ENCODE measurements at regions not wholly inside any gene's neighbourhood (a gene's known extent, or its start where the extent isn't known, plus 50 kb on each side); places are given as distances from the start of the nearest gene placed in this dataset.

- Histone ChIP-seq H2AFZ (ENCODE audit: low read length) (no peak overlapping the region), H3K4me2 (ENCODE audit: low read depth, low read length, poor library complexity, severe bottlenecking) (no peak overlapping the region), H4K20me1 (ENCODE audit: insufficient read depth, low read depth, low read length) (no peaks in the 10 kb centered on the region), H3K36me3 (ENCODE audit: insufficient read depth, low read length) (no peaks in the 10 kb centered on the region), H3K4me3 (ENCODE audit: low read length) (no peak overlapping the region), H3K4me1 (ENCODE audit: low read length) (no peaks in the 10 kb centered on the region), H3K9me2 (replicated peaks; ENCODE audit: insufficient read depth, low read length) (no peaks in the 10 kb centered on the region), H3K27me3 (ENCODE audit: low read length) (no peaks in the 10 kb centered on the region), H3K79me2 (ENCODE audit: low read length) (no peaks in the 10 kb centered on the region), H3K9me3 (ENCODE audit: low read length) (no peaks in the 10 kb centered on the region), H3K9ac (ENCODE audit: low read length) (no peak overlapping the region), H3K27ac (ENCODE audit: low read length) (no peak overlapping the region)
- no peak for DNase-seq
These were observed 53.8 kb downstream of the COX7C start for GRCh38 chr5:86671536-86671935.

GRCh38 chr5:86674069-86674468, 56.3 kb downstream of the COX7C start:
- H4K20me1 ChIP-seq (ENCODE audit: insufficient read depth, low read depth, low read length), result no peaks in the 10 kb centered on the region
- no peaks in the 10 kb centered on the region for H3K4me1 ChIP-seq (ENCODE audit: low read length)
- no peak overlapping the region for H3K9ac ChIP-seq (ENCODE audit: low read length)
- no peaks in the 10 kb centered on the region for H3K27me3 ChIP-seq (ENCODE audit: low read length)
- no peak overlapping the region for H3K4me3 ChIP-seq (ENCODE audit: low read length)
- no peaks in the 10 kb centered on the region for H3K36me3 ChIP-seq (ENCODE audit: insufficient read depth, low read length)
- H3K4me2 ChIP-seq (ENCODE audit: low read depth, low read length, poor library complexity, severe bottlenecking), result no peak overlapping the region
- H3K9me3 ChIP-seq (ENCODE audit: low read length), result no peaks in the 10 kb centered on the region
- no peak overlapping the region for H2AFZ ChIP-seq (ENCODE audit: low read length)
- H3K9me2 ChIP-seq (replicated peaks; ENCODE audit: insufficient read depth, low read length), result no peaks in the 10 kb centered on the region
- no peak overlapping the region for H3K27ac ChIP-seq (ENCODE audit: low read length)
- no peak for DNase-seq
- H3K79me2 ChIP-seq (ENCODE audit: low read length), result no peaks in the 10 kb centered on the region

GRCh38 chr5:86675311-86675710, 57.6 kb downstream of the COX7C start:
- no peaks in the 10 kb centered on the region for H3K9me2 ChIP-seq (replicated peaks; ENCODE audit: insufficient read depth, low read length)
- H3K36me3 ChIP-seq (ENCODE audit: insufficient read depth, low read length), result no peaks in the 10 kb centered on the region
- DNase-seq, result no peak
- no peaks in the 10 kb centered on the region for H3K27me3 ChIP-seq (ENCODE audit: low read length)
- no peak overlapping the region for H3K27ac ChIP-seq (ENCODE audit: low read length)
- no peak overlapping the region for H3K4me2 ChIP-seq (ENCODE audit: low read depth, low read length, poor library complexity, severe bottlenecking)
- H4K20me1 ChIP-seq (ENCODE audit: insufficient read depth, low read depth, low read length), result no peaks in the 10 kb centered on the region
- no peak overlapping the region for H2AFZ ChIP-seq (ENCODE audit: low read length)
- H3K4me3 ChIP-seq (ENCODE audit: low read length), result no peak overlapping the region
- H3K9ac ChIP-seq (ENCODE audit: low read length), result no peak overlapping the region
- no peaks in the 10 kb centered on the region for H3K79me2 ChIP-seq (ENCODE audit: low read length)
- no peaks in the 10 kb centered on the region for H3K9me3 ChIP-seq (ENCODE audit: low read length)
- no peaks in the 10 kb centered on the region for H3K4me1 ChIP-seq (ENCODE audit: low read length)

GRCh38 chr5:86679529-86679928, 61.8 kb downstream of the COX7C start:
- DNase-seq, result peak; percentile 59
- no peak overlapping the region for H3K4me3 ChIP-seq (ENCODE audit: low read length)

GRCh38 chr5:86679949-86680348, 62.2 kb downstream of the COX7C start:
- Histone ChIP-seq H3K4me2 (ENCODE audit: low read depth, low read length, poor library complexity, severe bottlenecking) (no peak overlapping the region), H3K9ac (ENCODE audit: low read length) (no peak overlapping the region), H3K9me3 (ENCODE audit: low read length) (no peaks in the 10 kb centered on the region), H4K20me1 (ENCODE audit: insufficient read depth, low read depth, low read length) (no peaks in the 10 kb centered on the region), H3K27me3 (ENCODE audit: low read length) (no peaks in the 10 kb centered on the region), H3K36me3 (ENCODE audit: insufficient read depth, low read length) (no peaks in the 10 kb centered on the region), H3K27ac (ENCODE audit: low read length) (no peak overlapping the region), H3K9me2 (replicated peaks; ENCODE audit: insufficient read depth, low read length) (no peaks in the 10 kb centered on the region), H3K4me3 (ENCODE audit: low read length) (no peak overlapping the region), H3K79me2 (ENCODE audit: low read length) (no peaks in the 10 kb centered on the region), H2AFZ (ENCODE audit: low read length) (no peak overlapping the region), H3K4me1 (ENCODE audit: low read length) (no peaks in the 10 kb centered on the region)
- DNase-seq, result no peak

More at GRCh38 chr5:86679529-86679928, 61.8 kb downstream of the COX7C start:
- no peaks in the 10 kb centered on the region for H4K20me1 ChIP-seq (ENCODE audit: insufficient read depth, low read depth, low read length)
- no peaks in the 10 kb centered on the region for H3K79me2 ChIP-seq (ENCODE audit: low read length)
- H3K4me2 ChIP-seq (ENCODE audit: low read depth, low read length, poor library complexity, severe bottlenecking), result no peak overlapping the region
- H3K27me3 ChIP-seq (ENCODE audit: low read length), result no peaks in the 10 kb centered on the region
- H3K9ac ChIP-seq (ENCODE audit: low read length), result no peak overlapping the region
- no peaks in the 10 kb centered on the region for H3K9me3 ChIP-seq (ENCODE audit: low read length)
- no peak overlapping the region for H2AFZ ChIP-seq (ENCODE audit: low read length)
- H3K36me3 ChIP-seq (ENCODE audit: insufficient read depth, low read length), result no peaks in the 10 kb centered on the region
- no peak overlapping the region for H3K27ac ChIP-seq (ENCODE audit: low read length)
- no peaks in the 10 kb centered on the region for H3K4me1 ChIP-seq (ENCODE audit: low read length)
- H3K9me2 ChIP-seq (replicated peaks; ENCODE audit: insufficient read depth, low read length), result no peaks in the 10 kb centered on the region

- no peaks in the 10 kb centered on the region for H3K9me2 ChIP-seq (replicated peaks; ENCODE audit: insufficient read depth, low read length)
- H3K4me3 ChIP-seq (ENCODE audit: low read length), result no peak overlapping the region
- H3K27me3 ChIP-seq (ENCODE audit: low read length), result no peaks in the 10 kb centered on the region
- H3K4me2 ChIP-seq (ENCODE audit: low read depth, low read length, poor library complexity, severe bottlenecking), result no peak overlapping the region
- H3K9me3 ChIP-seq (ENCODE audit: low read length), result no peaks in the 10 kb centered on the region
- H3K36me3 ChIP-seq (ENCODE audit: insufficient read depth, low read length), result no peaks in the 10 kb centered on the region
- no peaks in the 10 kb centered on the region for H4K20me1 ChIP-seq (ENCODE audit: insufficient read depth, low read depth, low read length)
- H3K27ac ChIP-seq (ENCODE audit: low read length), result no peak overlapping the region
- H3K4me1 ChIP-seq (ENCODE audit: low read length), result no peaks in the 10 kb centered on the region
- no peaks in the 10 kb centered on the region for H3K79me2 ChIP-seq (ENCODE audit: low read length)
- DNase-seq, result no peak
- no peak overlapping the region for H3K9ac ChIP-seq (ENCODE audit: low read length)
- no peak overlapping the region for H2AFZ ChIP-seq (ENCODE audit: low read length)
These were observed 66.5 kb downstream of the COX7C start for GRCh38 chr5:86684222-86684621.

- Histone ChIP-seq H3K4me1 (ENCODE audit: low read length) (no peaks in the 10 kb centered on the region), H3K27ac (ENCODE audit: low read length) (no peak overlapping the region), H3K27me3 (ENCODE audit: low read length) (no peaks in the 10 kb centered on the region), H3K9ac (ENCODE audit: low read length) (no peak overlapping the region), H3K4me3 (ENCODE audit: low read length) (no peak overlapping the region), H3K36me3 (ENCODE audit: insufficient read depth, low read length) (no peaks in the 10 kb centered on the region), H2AFZ (ENCODE audit: low read length) (no peak overlapping the region), H3K9me2 (replicated peaks; ENCODE audit: insufficient read depth, low read length) (no peaks in the 10 kb centered on the region), H3K79me2 (ENCODE audit: low read length) (no peaks in the 10 kb centered on the region), H3K4me2 (ENCODE audit: low read depth, low read length, poor library complexity, severe bottlenecking) (no peak overlapping the region), H4K20me1 (ENCODE audit: insufficient read depth, low read depth, low read length) (no peaks in the 10 kb centered on the region), H3K9me3 (ENCODE audit: low read length) (no peaks in the 10 kb centered on the region)
- no peak for DNase-seq
These were observed 68.3 kb downstream of the COX7C start for GRCh38 chr5:86686046-86686445.

- Histone ChIP-seq H3K27ac (ENCODE audit: low read length) (no peak overlapping the region), H3K9me2 (replicated peaks; ENCODE audit: insufficient read depth, low read length) (no peaks in the 10 kb centered on the region), H3K9me3 (ENCODE audit: low read length) (no peaks in the 10 kb centered on the region)
These were observed 70.7 kb downstream of the COX7C start for GRCh38 chr5:86688406-86688805.

More at GRCh38 chr5:86688406-86688805, 70.7 kb downstream of the COX7C start:
- Histone ChIP-seq H3K27me3 (ENCODE audit: low read length) (no peaks in the 10 kb centered on the region), H3K4me3 (ENCODE audit: low read length) (no peak overlapping the region), H3K79me2 (ENCODE audit: low read length) (no peaks in the 10 kb centered on the region), H2AFZ (ENCODE audit: low read length) (no peak overlapping the region), H3K36me3 (ENCODE audit: insufficient read depth, low read length) (no peaks in the 10 kb centered on the region), H4K20me1 (ENCODE audit: insufficient read depth, low read depth, low read length) (no peaks in the 10 kb centered on the region), H3K9ac (ENCODE audit: low read length) (no peak overlapping the region), H3K4me2 (ENCODE audit: low read depth, low read length, poor library complexity, severe bottlenecking) (no peak overlapping the region), H3K4me1 (ENCODE audit: low read length) (no peaks in the 10 kb centered on the region)
- DNase-seq, result no peak

All from Karpas-422 (cell line).